Heart right ventricle (tissue), 16 donors: ENCODE measurements at regions not wholly inside any gene's neighbourhood (a gene's known extent, or its start where the extent isn't known, plus 50 kb on each side); places are given as distances from the start of the nearest gene placed in this dataset.

Experiments
- ATAC-seq, 8 donors: fragments of 200-7000 bp; cut with Tn5 transposase; one replicate each; pipeline ENCODE4 v1.9.1; 2020; ENCODE audit warnings: mild to moderate bottlenecking in 8 of 8, moderate library complexity in 8 of 8, moderate number of reproducible peaks in 1 of 8
- DNase-seq, 2 donors: peaks; one replicate each; pipeline ENCODE4 v3.0.0-alpha.2; 2020
- H3K27ac ChIP-seq, 10 donors: fragments of 200-600 bp; sonication (generic) in 2 of 10; one replicate each; pipeline versions ENCODE4 v1.5.0 to v1.8.0; 2020 to 2022; ENCODE audit warnings: mild to moderate bottlenecking in 3 of 10
- H3K27me3 ChIP-seq, 7 donors: fragments of 200-600 bp; one replicate each; pipeline ENCODE4 v1.8.0; 2021 to 2022; ENCODE audit warnings: mild to moderate bottlenecking in 2 of 7
- H3K36me3 ChIP-seq, 9 donors: fragments of 200-600 bp; sonication (generic) in 1 of 9; one replicate each; pipeline versions ENCODE4 v1.5.0 to v1.8.0; 2020 to 2022; ENCODE audit warnings: mild to moderate bottlenecking in 2 of 9
- H3K4me1 ChIP-seq, 9 donors: fragments of 200-600 bp; sonication (generic) in 1 of 9; one replicate each; pipeline versions ENCODE4 v1.5.0 to v1.8.0; 2020 to 2022; ENCODE audit warnings: mild to moderate bottlenecking in 4 of 9
- H3K4me3 ChIP-seq, 10 donors: fragments of 200-600 bp; sonication (generic) in 2 of 10; one replicate each; pipeline versions ENCODE4 v1.5.0 to v1.8.0; 2020 to 2022; ENCODE audit warnings: mild to moderate bottlenecking in 7 of 10, moderate library complexity in 2 of 10
- H3K9me3 ChIP-seq, 11 donors: fragments of 200-600 bp in 10 of 11; sonication (generic) in 2 of 11; one replicate each; pipeline versions ENCODE4 v1.5.0 to v1.8.0; 2013 to 2022; ENCODE audit warnings: mild to moderate bottlenecking in 2 of 11, control low read depth in 1 of 11, moderate library complexity in 1 of 11
- CTCF ChIP-seq, 9 donors: fragments of 200-600 bp; sonication (generic) in 2 of 9; IDR thresholded peaks; one replicate each; pipeline versions ENCODE4 v1.5.0 to v1.8.0; 2021 to 2022; ENCODE audit warnings: antibody characterized with exemption in 9 of 9, mild to moderate bottlenecking in 5 of 9, moderate library complexity in 1 of 9
- WGBS, 2 donors: extraction: QIAGEN DNeasy Blood & Tissue Kit; methylation state at CpG; one replicate each; pipeline ENCODE4 v1.1.7; 2013; ENCODE audit warnings: inconsistent platforms in 1 of 2; 5-methylcytosine and 5-hydroxymethylcytosine counted together
- intact Hi-C, 10 donors: fragments of 100-400 bp; cut with DNase I; formaldehyde crosslinking; loops; one replicate each; pipeline versions ENCODE4 v1.11.1 to v1.14.2; 2022
- donor health status: Arrhythmogenic right ventricular cardiomyopathy.
- donor health status: ischemic (EF 13 %, LVEDD 7.1; RV severe dilation, severe dysfunction).
- donor health status: healthy with polysubstance abuse.
- donor health status: DM: no; HTN: yes; CAD: no.
- donor health status: DM: no; HTN: no; CAD: no.
- donor health status: ischemic (EF 25% LVEDD 6.9; RV normal size, moderate dysfunction).
- donor health status: ischemic (EF 25% LVEDD 5.7; RV mildly dilated, moderate dysfunction).
- donor health status: healthy.
- donor health status: DM: yes; HTN: yes; CAD: no.
- donor health status: Ischemic cardiomyopathy.
- donor health status: ischemic (EF 35%, LVEDD 5.7; RV mildly dilated, moderate dysfunction).
- donor health status: nonischemic (EF 11% LVEDD 7.7; RV severe dilation, severe dysfunction).
- donor health status: DM: yes; HTN: yes; CAD: no.
- donor health status: PGD.
- donor health status: ischemic (EF 29% LVEDD 5.4; RV normal size, mild dysfunction).
- donor health status: nonischemic (EF 23%, LVEDD 6.1; RV moderate dilation, normal function).

GRCh38 chr2:108074946-108075345 is 88.6 kb downstream of the SLC5A7 start:
- intact Hi-C loops, result no loop called here
- no peaks in the 10 kb centered on the region for H3K36me3 ChIP-seq
- DNase-seq (no peak), ATAC-seq (no peak)
- H3K9me3 ChIP-seq, result peaks cover 0 to 5% (median 0%) of the 10 kb centered on the region in 11 donors
- 61 to 68% methylated on average over 5 of the region's 5 CpGs for WGBS, 2 donors
- no peak overlapping the region for H3K4me3 ChIP-seq
- no peak for TF ChIP-seq CTCF (IDR thresholded peaks at IDR 0.05)
- no peak overlapping the region for H3K27ac ChIP-seq
- peaks cover 0 to 10% (median 0%) of the 10 kb centered on the region in 7 donors for H3K27me3 ChIP-seq
- H3K4me1 ChIP-seq, result no peaks in the 10 kb centered on the region

DNA sequence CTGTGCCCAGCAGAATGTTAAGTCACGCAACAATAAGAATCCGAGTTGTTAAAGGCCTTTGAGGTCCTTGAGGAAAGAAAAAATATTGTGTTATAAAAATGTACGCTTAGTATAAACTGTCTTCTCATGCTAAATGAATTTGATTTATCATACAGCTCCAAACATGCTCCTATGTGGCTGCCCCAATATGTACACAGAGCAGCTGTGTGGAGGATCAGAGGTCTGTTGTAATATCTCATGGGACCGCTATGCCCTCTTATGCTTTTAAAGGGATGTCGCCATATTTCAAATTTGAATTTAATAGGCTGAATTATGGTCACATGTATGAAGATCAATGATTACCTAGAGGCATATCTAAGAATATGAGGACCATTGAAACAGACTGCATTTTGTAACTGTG is 90.2 kb downstream of the SLC5A7 start:
- Histone ChIP-seq H3K36me3 (no peaks in the 10 kb centered on the region), H3K27ac (no peak overlapping the region), H3K4me3 (no peak overlapping the region), H3K27me3 (peaks cover 0 to 10% (median 0%) of the 10 kb centered on the region in 7 donors), H3K9me3 (peaks cover 0 to 7% (median 0%) of the 10 kb centered on the region in 11 donors), H3K4me1 (no peaks in the 10 kb centered on the region)
- no peak for ATAC-seq
- intact Hi-C loops, result no loop called here
- TF ChIP-seq CTCF (IDR thresholded peaks at IDR 0.05), result no peak
- DNase-seq, result no peak
- 92% methylated on average over 5 of the region's 5 CpGs for WGBS, 2 donors

GRCh38 chr2:108079736-108080135 is 93.4 kb downstream of the SLC5A7 start:
- no peak for TF ChIP-seq CTCF (IDR thresholded peaks at IDR 0.05)

GRCh38 chr2:108080177-108080576 is 93.9 kb downstream of the SLC5A7 start:
- Histone ChIP-seq H3K27ac (no peak overlapping the region), H3K9me3 (peaks cover 0 to 11% (median 0%) of the 10 kb centered on the region in 11 donors), H3K4me3 (no peak overlapping the region), H3K27me3 (peaks cover 0 to 5% (median 0%) of the 10 kb centered on the region in 7 donors), H3K4me1 (no peaks in the 10 kb centered on the region), H3K36me3 (no peaks in the 10 kb centered on the region)
- TF ChIP-seq CTCF (IDR thresholded peaks at IDR 0.05), result no peak
- DNase-seq (no peak), ATAC-seq (no peak)
- 71% methylated on average over 1 of the region's 1 CpG for WGBS, 2 donors
- intact Hi-C loops, result no loop called here

More at GRCh38 chr2:108079736-108080135, 93.4 kb downstream of the SLC5A7 start:
- H3K9me3 ChIP-seq, result peaks cover 0 to 11% (median 0%) of the 10 kb centered on the region in 11 donors
- H3K4me1 ChIP-seq, result no peaks in the 10 kb centered on the region
- H3K36me3 ChIP-seq, result no peaks in the 10 kb centered on the region
- DNase-seq, result no peak
- no peak overlapping the region for H3K27ac ChIP-seq
- H3K4me3 ChIP-seq, result no peak overlapping the region
- peaks cover 0 to 5% (median 0%) of the 10 kb centered on the region in 7 donors for H3K27me3 ChIP-seq
- intact Hi-C loops, result no loop called here
- ATAC-seq, result no peak
